ENCODE measurements at regions not wholly inside any gene's neighbourhood (a gene's known extent, or its start where the extent isn't known, plus 50 kb on each side); places are given as distances from the start of the nearest gene placed in this dataset.

DNA sequence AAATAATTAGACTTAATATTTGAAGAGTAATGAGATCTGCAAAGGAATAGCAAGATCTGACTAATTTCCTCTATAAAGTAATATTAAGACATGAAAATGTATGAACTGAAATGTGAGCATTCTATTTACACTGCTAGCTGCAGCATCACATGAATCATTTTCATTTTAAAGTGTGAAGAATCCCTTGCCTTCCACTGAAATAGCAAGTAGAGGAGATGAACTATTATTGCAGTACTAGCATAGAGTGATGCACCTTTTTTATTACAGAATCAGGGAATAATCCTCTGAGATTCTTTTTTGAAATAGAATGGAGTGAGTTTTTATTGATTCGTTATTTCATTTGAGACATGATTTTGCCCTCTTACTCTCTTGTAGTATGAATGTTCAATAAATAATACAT is 281.9 kb upstream of the NAV3 start:
- H3K36me3 ChIP-seq (replicated peaks in 1 of 2; ENCODE audit: control extremely low read depth in 1 of 2, control insufficient read depth in 1 of 2, extremely low read depth in 1 of 2, insufficient read depth in 2 of 2, low read length in 1 of 2): no peaks in the 10 kb centered on the region
- Mint-ChIP-seq H3K27me3 (no peaks in the 10 kb centered on the region), H3K4me3 (no peak overlapping the region), H3K27ac (no peak overlapping the region), H3K4me1 (no peaks in the 10 kb centered on the region), H3K9me3 (ENCODE audit: insufficient read depth) (no peaks in the 10 kb centered on the region)
- no peaks in the 10 kb centered on the region for H3K4me1 ChIP-seq (ENCODE audit: control insufficient read depth in 2 of 2, insufficient read depth in 2 of 2, low read length in 2 of 2)
- no peak overlapping the region for H3K27ac ChIP-seq (ENCODE audit: low read length in 2 of 2)
- no CpG with 5 or more reads among the region's 1 CpG for WGBS (ENCODE audit: insufficient coverage)
- H3K9me3 ChIP-seq (ENCODE audit: control extremely low read depth in 1 of 3, control insufficient read depth in 2 of 3, insufficient read depth in 1 of 3, low read length in 2 of 3): no peaks in the 10 kb centered on the region
- H3K4me2 ChIP-seq (replicated peaks; ENCODE audit: low read depth, low read length, poor library complexity, severe bottlenecking): no peak overlapping the region
- no peaks in the 10 kb centered on the region for H3K79me2 ChIP-seq (ENCODE audit: control insufficient read depth, insufficient read depth, low read length)
- intact Hi-C loops (cut with micrococcal nuclease): no loop called here
- POLR2A ChIA-PET: no interaction called here
- H2AFZ ChIP-seq (ENCODE audit: insufficient read depth, low read depth, low read length, poor library complexity, severe bottlenecking): no peak overlapping the region
- CTCF ChIA-PET: no interaction called here
- TF ChIP-seq EZH2 (IDR thresholded peaks at IDR 0.05; ENCODE audit: borderline replicate concordance, insufficient read depth, low read depth, low read length, poor library complexity, severe bottlenecking): no peak
- TF ChIP-seq, protein P1, sequence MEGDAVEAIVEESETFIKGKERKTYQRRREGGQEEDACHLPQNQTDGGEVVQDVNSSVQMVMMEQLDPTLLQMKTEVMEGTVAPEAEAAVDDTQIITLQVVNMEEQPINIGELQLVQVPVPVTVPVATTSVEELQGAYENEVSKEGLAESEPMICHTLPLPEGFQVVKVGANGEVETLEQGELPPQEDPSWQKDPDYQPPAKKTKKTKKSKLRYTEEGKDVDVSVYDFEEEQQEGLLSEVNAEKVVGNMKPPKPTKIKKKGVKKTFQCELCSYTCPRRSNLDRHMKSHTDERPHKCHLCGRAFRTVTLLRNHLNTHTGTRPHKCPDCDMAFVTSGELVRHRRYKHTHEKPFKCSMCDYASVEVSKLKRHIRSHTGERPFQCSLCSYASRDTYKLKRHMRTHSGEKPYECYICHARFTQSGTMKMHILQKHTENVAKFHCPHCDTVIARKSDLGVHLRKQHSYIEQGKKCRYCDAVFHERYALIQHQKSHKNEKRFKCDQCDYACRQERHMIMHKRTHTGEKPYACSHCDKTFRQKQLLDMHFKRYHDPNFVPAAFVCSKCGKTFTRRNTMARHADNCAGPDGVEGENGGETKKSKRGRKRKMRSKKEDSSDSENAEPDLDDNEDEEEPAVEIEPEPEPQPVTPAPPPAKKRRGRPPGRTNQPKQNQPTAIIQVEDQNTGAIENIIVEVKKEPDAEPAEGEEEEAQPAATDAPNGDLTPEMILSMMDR (IDR thresholded peaks at IDR 0.05): no peak
- H3K9ac ChIP-seq (ENCODE audit: low read length): no peak overlapping the region
- H4K20me1 ChIP-seq (ENCODE audit: control insufficient read depth, insufficient read depth, low read length, poor library complexity, severe bottlenecking): no peaks in the 10 kb centered on the region
- no peak for DNase-seq
- H3K27me3 ChIP-seq (replicated peaks in 1 of 4; ENCODE audit: control extremely low read depth in 1 of 4, control insufficient read depth in 3 of 4, insufficient read depth in 4 of 4, low read length in 3 of 4): no peaks in the 10 kb centered on the region
- no peak overlapping the region for H3K4me3 ChIP-seq (ENCODE audit: control extremely low read depth in 1 of 5, extremely low read depth in 1 of 5, insufficient read depth in 1 of 5, low read depth in 2 of 5, low read length in 4 of 5)
- no peak for ATAC-seq (ENCODE audit: low read depth)

DNA sequence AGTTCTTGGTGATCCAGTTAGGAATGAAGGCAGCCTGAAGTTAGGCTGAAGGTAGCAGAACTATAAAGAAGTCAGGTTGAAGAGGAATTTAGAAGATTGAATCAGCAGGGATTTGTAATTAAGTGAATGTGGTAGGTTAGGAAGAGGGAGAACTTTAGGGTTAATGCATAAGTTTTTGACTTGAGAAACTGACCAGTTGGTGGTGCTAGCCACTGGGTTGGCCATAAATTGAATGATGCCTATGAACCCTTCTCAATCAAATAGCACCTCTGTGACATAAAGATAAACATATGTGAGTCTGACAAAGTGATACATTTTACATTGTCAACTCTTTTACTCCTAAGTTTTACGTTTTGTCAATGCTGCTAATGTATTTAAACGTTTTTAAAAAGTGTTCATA is 290.6 kb upstream of the NAV3 start:
- Mint-ChIP-seq H3K4me3 (no peak overlapping the region), H3K9me3 (ENCODE audit: insufficient read depth) (no peaks in the 10 kb centered on the region), H3K27ac (no peak overlapping the region), H3K27me3 (no peaks in the 10 kb centered on the region), H3K4me1 (no peaks in the 10 kb centered on the region)
- no peaks in the 10 kb centered on the region for H3K36me3 ChIP-seq (replicated peaks in 1 of 2; ENCODE audit: control extremely low read depth in 1 of 2, control insufficient read depth in 1 of 2, extremely low read depth in 1 of 2, insufficient read depth in 2 of 2, low read length in 1 of 2)
- no peaks in the 10 kb centered on the region for H3K27me3 ChIP-seq (replicated peaks in 1 of 4; ENCODE audit: control extremely low read depth in 1 of 4, control insufficient read depth in 3 of 4, insufficient read depth in 4 of 4, low read length in 3 of 4)
- H3K79me2 ChIP-seq (ENCODE audit: control insufficient read depth, insufficient read depth, low read length): no peaks in the 10 kb centered on the region
- H3K4me2 ChIP-seq (replicated peaks; ENCODE audit: low read depth, low read length, poor library complexity, severe bottlenecking): no peak overlapping the region
- H2AFZ ChIP-seq (ENCODE audit: insufficient read depth, low read depth, low read length, poor library complexity, severe bottlenecking): no peak overlapping the region
- TF ChIP-seq, protein P1 (IDR thresholded peaks at IDR 0.05): no peak
- TF ChIP-seq EZH2 (IDR thresholded peaks at IDR 0.05; ENCODE audit: borderline replicate concordance, insufficient read depth, low read depth, low read length, poor library complexity, severe bottlenecking): no peak
- no peaks in the 10 kb centered on the region for H3K4me1 ChIP-seq (ENCODE audit: control insufficient read depth in 2 of 2, insufficient read depth in 2 of 2, low read length in 2 of 2)
- CTCF ChIA-PET: no interaction called here
- no peak overlapping the region for H3K27ac ChIP-seq (ENCODE audit: low read length in 2 of 2)
- DNase-seq: no peak
- no CpG with 5 or more reads among the region's 2 CpGs for whole genome bisulfite sequencing (ENCODE audit: insufficient coverage)
- no peak for ATAC-seq (ENCODE audit: low read depth)
- no peaks in the 10 kb centered on the region for H3K9me3 ChIP-seq (ENCODE audit: control extremely low read depth in 1 of 3, control insufficient read depth in 2 of 3, insufficient read depth in 1 of 3, low read length in 2 of 3)
- no peak overlapping the region for H3K9ac ChIP-seq (ENCODE audit: low read length)
- H4K20me1 ChIP-seq (ENCODE audit: control insufficient read depth, insufficient read depth, low read length, poor library complexity, severe bottlenecking): no peaks in the 10 kb centered on the region
- intact Hi-C loops (cut with micrococcal nuclease): no loop called here
- H3K4me3 ChIP-seq (ENCODE audit: control extremely low read depth in 1 of 5, extremely low read depth in 1 of 5, insufficient read depth in 1 of 5, low read depth in 2 of 5, low read length in 4 of 5): no peak overlapping the region
- POLR2A ChIA-PET: no interaction called here
